HuH-7 (cell line): ENCODE measurements at regions not wholly inside any gene's neighbourhood (a gene's known extent, or its start where the extent isn't known, plus 50 kb on each side); places are given as distances from the start of the nearest gene placed in this dataset.
"Not testable (repeated sequence)": the region's sequence is repeated elsewhere in the genome, so short reads cannot be mapped to it uniquely, and the experiment has no call there.

Experiments used
- DNase-seq: peaks from one replicate; pipeline ENCODE4 v3.0.0; 2011; ENCODE audit warnings: low spot score

- DNase-seq, result no peak
Measured at GRCh38 chr9:88870627-88871026, 120.6 kb upstream of the S1PR3 start.

GRCh38 chr9:88871669-88872068 is 119.6 kb upstream of the S1PR3 start:
- no peak for DNase-seq

- no peak for DNase-seq
Measured at GRCh38 chr9:88872192-88872946, 118.9 kb upstream of the S1PR3 start.

- no peak for DNase-seq
Measured at GRCh38 chr9:88873635-88874034, 117.6 kb upstream of the S1PR3 start.

- DNase-seq, result no peak
Measured at GRCh38 chr9:88874391-88874790, 116.9 kb upstream of the S1PR3 start.

- no peak for DNase-seq
Measured at GRCh38 chr9:88875400-88876120, 115.7 kb upstream of the S1PR3 start.

GRCh38 chr9:88880199-88880598 is 111.1 kb upstream of the S1PR3 start:
- no peak for DNase-seq

GRCh38 chr9:88884291-88884690 is 107.0 kb upstream of the S1PR3 start:
- not testable (repeated sequence) for DNase-seq

GRCh38 chr9:88886762-88887161 is 104.5 kb upstream of the S1PR3 start:
- not testable (repeated sequence) for DNase-seq

- DNase-seq, result no peak
Measured at GRCh38 chr9:88889386-88889785, 101.9 kb upstream of the S1PR3 start.

GRCh38 chr9:88890546-88890945 is 100.7 kb upstream of the S1PR3 start:
- no peak for DNase-seq

GRCh38 chr9:88891040-88891439 is 100.2 kb upstream of the S1PR3 start:
- no peak for DNase-seq

- no peak for DNase-seq
Measured at GRCh38 chr9:88892724-88893123, 98.5 kb upstream of the S1PR3 start.

- DNase-seq, result no peak
Measured at GRCh38 chr9:88897081-88897480, 94.2 kb upstream of the S1PR3 start.

GRCh38 chr9:88898039-88898720 is 93.1 kb upstream of the S1PR3 start:
- DNase-seq, result no peak

- DNase-seq, result no peak
Measured at GRCh38 chr9:88905506-88905905, 85.8 kb upstream of the S1PR3 start.

GRCh38 chr9:88915916-88916315 is 75.4 kb upstream of the S1PR3 start:
- DNase-seq, result no peak

- no peak for DNase-seq
Measured at GRCh38 chr9:88916894-88917293, 74.4 kb upstream of the S1PR3 start.

GRCh38 chr9:88917375-88917774 is 73.9 kb upstream of the S1PR3 start:
- DNase-seq, result no peak

- DNase-seq, result not testable (repeated sequence)
Measured at GRCh38 chr9:88918537-88918936, 72.7 kb upstream of the S1PR3 start.

GRCh38 chr9:88920645-88921044 is 70.6 kb upstream of the S1PR3 start:
- no peak for DNase-seq

GRCh38 chr9:88922091-88922490 is 69.2 kb upstream of the S1PR3 start:
- DNase-seq, result no peak

- DNase-seq, result no peak
Measured at GRCh38 chr9:88923092-88923491, 68.2 kb upstream of the S1PR3 start.
